ENCODE measurements at regions not wholly inside any gene's neighbourhood (a gene's known extent, or its start where the extent isn't known, plus 50 kb on each side); places are given as distances from the start of the nearest gene placed in this dataset.

DNA sequence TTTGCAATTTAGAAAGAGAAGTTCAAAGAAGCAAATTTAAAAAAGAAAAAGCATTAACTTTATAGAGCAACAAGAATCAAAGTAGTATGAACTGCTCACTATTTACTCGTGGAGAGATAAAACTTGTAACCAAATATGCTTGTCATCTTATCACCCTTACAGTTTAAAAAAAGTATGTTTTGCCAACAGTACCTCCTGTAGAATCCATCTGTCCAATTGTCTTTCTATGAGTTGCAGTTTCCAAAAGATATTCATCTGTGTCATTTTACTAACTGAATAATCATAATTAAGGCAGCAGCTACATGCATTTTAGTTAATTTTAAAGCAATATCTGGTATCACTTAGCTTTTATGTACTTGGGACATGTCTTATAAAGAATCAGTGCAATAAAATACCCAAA is 1112.3 kb downstream of the DSC3 start:
- Histone ChIP-seq H3K4me3 (no peak overlapping the region), H3K27ac (no peak overlapping the region)
- TF ChIP-seq, protein P1, sequence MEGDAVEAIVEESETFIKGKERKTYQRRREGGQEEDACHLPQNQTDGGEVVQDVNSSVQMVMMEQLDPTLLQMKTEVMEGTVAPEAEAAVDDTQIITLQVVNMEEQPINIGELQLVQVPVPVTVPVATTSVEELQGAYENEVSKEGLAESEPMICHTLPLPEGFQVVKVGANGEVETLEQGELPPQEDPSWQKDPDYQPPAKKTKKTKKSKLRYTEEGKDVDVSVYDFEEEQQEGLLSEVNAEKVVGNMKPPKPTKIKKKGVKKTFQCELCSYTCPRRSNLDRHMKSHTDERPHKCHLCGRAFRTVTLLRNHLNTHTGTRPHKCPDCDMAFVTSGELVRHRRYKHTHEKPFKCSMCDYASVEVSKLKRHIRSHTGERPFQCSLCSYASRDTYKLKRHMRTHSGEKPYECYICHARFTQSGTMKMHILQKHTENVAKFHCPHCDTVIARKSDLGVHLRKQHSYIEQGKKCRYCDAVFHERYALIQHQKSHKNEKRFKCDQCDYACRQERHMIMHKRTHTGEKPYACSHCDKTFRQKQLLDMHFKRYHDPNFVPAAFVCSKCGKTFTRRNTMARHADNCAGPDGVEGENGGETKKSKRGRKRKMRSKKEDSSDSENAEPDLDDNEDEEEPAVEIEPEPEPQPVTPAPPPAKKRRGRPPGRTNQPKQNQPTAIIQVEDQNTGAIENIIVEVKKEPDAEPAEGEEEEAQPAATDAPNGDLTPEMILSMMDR (IDR thresholded peaks at IDR 0.05), result no peak
- DNase-seq (ENCODE audit: low spot score), result no peak

GRCh38 chr18:29928081-29928480 is 1114.5 kb downstream of the DSC3 start:
- H3K4me3 ChIP-seq, result no peak overlapping the region
- H3K27ac ChIP-seq, result no peak overlapping the region
- TF ChIP-seq, protein P1 (IDR thresholded peaks at IDR 0.05), result no peak
- no peak for DNase-seq (ENCODE audit: low spot score)

DNA sequence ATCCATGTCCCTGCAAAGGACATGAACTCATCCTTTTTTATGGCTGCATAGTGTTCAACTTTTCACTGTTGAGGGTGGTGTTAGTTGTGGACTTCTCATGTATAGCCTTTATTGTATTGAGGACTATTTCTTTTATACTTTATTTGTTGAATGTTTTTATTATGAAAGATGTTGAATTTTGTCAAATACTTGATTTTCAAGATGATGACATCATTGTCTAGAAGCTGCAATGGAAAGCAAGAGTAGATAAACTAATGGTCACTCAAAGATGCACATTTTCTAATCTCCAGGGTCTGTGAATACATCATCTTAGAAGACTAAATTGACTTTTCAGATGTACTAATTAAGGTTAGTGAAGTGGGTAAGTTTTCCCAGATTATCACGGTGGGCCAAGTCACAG is 1117.0 kb downstream of the DSC3 start:
- TF ChIP-seq, protein P1 (IDR thresholded peaks at IDR 0.05), result no peak
- DNase-seq (ENCODE audit: low spot score), result no peak
- H3K27ac ChIP-seq, result no peak overlapping the region
- no peak overlapping the region for H3K4me3 ChIP-seq

DNA sequence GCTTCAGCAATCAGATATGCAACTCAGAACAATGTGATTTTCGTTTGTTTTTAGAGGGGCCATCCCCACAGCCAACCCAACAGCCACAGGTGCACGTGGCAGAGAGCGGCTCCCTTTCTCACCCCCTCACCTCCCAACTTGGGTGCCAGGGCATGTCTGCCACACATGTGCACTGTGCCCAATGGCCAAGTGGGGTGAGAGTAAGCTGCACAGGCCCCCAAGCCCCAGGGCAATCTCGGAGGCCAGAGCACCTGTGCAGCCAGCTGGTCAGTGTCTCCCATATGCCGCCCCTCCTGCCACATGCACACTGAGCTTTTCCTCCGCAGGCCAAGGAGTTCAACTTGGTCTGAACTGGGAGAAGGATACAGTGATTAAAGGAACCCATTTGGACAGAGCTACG is 1130.2 kb downstream of the DSC3 start:
- Histone ChIP-seq H3K4me3 (no peak overlapping the region), H3K27ac (no peak overlapping the region)
- TF ChIP-seq, protein P1 (IDR thresholded peaks at IDR 0.05), result no peak
- no peak for DNase-seq (ENCODE audit: low spot score)

DNA sequence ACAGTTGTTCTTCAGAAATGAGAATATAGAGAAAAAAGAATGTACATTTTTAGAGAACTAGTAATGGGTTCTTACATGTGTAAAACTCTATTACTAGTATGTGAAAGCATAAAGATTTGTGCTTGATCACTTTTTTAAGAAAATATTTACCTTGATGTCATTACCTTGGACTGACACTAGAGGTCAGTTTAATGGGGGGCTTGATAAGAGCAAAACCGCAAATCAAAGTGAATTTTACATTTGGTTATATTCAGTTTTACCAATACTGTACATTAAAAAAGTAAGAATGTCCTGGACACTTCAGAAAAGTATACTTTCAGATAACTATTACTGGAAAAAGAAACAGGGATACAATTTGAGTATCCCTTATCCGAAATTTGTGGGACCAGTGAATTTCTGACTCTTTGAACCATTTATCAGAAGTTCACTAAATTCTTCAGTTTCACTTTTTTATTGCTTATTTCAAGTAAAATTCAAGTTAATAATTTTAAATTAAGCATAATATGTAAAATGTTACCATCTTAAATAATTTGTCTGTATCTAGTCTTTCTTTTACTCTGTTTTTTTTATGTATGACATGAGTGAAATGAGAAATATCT is 1149.5 kb downstream of the DSC3 start:
- no peak for DNase-seq (ENCODE audit: low spot score)
- Histone ChIP-seq H3K4me3 (no peak overlapping the region), H3K27ac (no peak overlapping the region)
- TF ChIP-seq, protein P1 (IDR thresholded peaks at IDR 0.05), result no peak

GRCh38 chr18:29883114-29883513 is 1159.4 kb downstream of the DSC3 start:
- H3K27ac ChIP-seq, result no peak overlapping the region
- H3K4me3 ChIP-seq, result no peak overlapping the region
- TF ChIP-seq, protein P1 (IDR thresholded peaks at IDR 0.05), result no peak
- DNase-seq (ENCODE audit: low spot score), result no peak

- DNase-seq (ENCODE audit: low spot score), result no peak
- no peak overlapping the region for H3K27ac ChIP-seq
- H3K4me3 ChIP-seq, result no peak overlapping the region
- TF ChIP-seq, protein P1 (IDR thresholded peaks at IDR 0.05), result no peak
Measured at GRCh38 chr18:29882620-29883019, 1159.9 kb downstream of the DSC3 start.
